Tibial nerve (tissue), 3 donors: ENCODE measurements at regions not wholly inside any gene's neighbourhood (a gene's known extent, or its start where the extent isn't known, plus 50 kb on each side); places are given as distances from the start of the nearest gene placed in this dataset.

Experiments used
- CTCF ChIP-seq, 5 experiments: fragments of 200-600 bp in 3 of 5; fragments of 450-650 bp in 2 of 5; sonication (generic) in 3 of 5; IDR thresholded peaks; one replicate each; pipeline ENCODE4 v1.5.1; 2016 to 2019; ENCODE audit warnings: antibody characterized with exemption in 5 of 5, mild to moderate bottlenecking in 3 of 5, moderate library complexity in 2 of 5
- POLR2A ChIP-seq, 2 donors: fragments of 450-650 bp; IDR thresholded peaks; one replicate each; pipeline ENCODE4 v1.6.1; 2017; ENCODE audit warnings: antibody characterized with exemption in 2 of 2, mild to moderate bottlenecking in 2 of 2, moderate library complexity in 2 of 2

- TF ChIP-seq CTCF (IDR thresholded peaks at IDR 0.05), result no peak
- no peak for TF ChIP-seq POLR2A (IDR thresholded peaks at IDR 0.05)
These were observed 260.6 kb downstream of the TFAP2A start for GRCh38 chr6:10154251-10154650.
